ENCODE measurements at regions not wholly inside any gene's neighbourhood (a gene's known extent, or its start where the extent isn't known, plus 50 kb on each side); places are given as distances from the start of the nearest gene placed in this dataset.

DNA sequence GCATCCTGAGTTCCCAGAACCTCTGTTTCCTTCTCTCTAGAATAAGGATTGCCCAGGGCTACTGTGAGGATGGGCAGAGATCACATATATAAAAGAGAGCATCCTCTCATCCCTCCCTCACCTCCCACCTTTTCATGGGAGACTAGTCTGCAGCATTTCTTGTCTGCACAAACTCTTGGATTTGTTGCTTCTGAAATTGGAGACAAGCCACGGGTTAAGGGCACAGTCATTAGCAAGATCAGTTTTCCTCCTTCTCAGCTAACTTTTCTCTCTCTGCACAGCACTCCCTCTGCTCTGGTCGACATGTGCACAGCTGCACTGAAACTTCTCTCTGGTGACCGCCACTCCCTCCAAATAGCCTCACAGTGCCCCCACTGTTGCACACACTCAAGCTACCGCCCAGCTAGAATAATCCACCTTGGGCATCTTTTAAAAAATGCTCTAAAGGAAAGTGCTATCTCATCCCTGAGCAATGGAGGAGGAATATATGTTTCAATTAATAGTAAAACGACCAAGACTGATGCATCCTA is 50.9 kb upstream of the DUSP22 start:
- Histone ChIP-seq H3K9ac (ENCODE audit: insufficient read depth in 1 of 2, low read length in 2 of 2) (no peak overlapping the region), H3K9me3 (ENCODE audit: control insufficient read depth in 4 of 4, insufficient read depth in 3 of 4, low read length in 3 of 4) (peaks cover 0 to 2% (median 0%) of the 10 kb centered on the region in 4 donors), H3K36me3 (ENCODE audit: control insufficient read depth in 4 of 4, insufficient read depth in 4 of 4, low read length in 4 of 4) (no peaks in the 10 kb centered on the region), H3K27ac (ENCODE audit: low read depth in 1 of 2, low read length in 1 of 2) (no peak overlapping the region), H3K4me1 (ENCODE audit: control insufficient read depth in 5 of 5, insufficient read depth in 5 of 5, low read length in 5 of 5) (peaks cover 0 to 3% (median 0%) of the 10 kb centered on the region in 5 donors), H3K4me3 (no peak overlapping the region), H3K27me3 (ENCODE audit: control insufficient read depth in 3 of 3, insufficient read depth in 3 of 3, low read length in 2 of 3) (no peaks in the 10 kb centered on the region)
- ATAC-seq (ENCODE audit: insufficient read depth, low FRiP score) (no peak), DNase-seq (no peak)
- TF ChIP-seq, protein P1, sequence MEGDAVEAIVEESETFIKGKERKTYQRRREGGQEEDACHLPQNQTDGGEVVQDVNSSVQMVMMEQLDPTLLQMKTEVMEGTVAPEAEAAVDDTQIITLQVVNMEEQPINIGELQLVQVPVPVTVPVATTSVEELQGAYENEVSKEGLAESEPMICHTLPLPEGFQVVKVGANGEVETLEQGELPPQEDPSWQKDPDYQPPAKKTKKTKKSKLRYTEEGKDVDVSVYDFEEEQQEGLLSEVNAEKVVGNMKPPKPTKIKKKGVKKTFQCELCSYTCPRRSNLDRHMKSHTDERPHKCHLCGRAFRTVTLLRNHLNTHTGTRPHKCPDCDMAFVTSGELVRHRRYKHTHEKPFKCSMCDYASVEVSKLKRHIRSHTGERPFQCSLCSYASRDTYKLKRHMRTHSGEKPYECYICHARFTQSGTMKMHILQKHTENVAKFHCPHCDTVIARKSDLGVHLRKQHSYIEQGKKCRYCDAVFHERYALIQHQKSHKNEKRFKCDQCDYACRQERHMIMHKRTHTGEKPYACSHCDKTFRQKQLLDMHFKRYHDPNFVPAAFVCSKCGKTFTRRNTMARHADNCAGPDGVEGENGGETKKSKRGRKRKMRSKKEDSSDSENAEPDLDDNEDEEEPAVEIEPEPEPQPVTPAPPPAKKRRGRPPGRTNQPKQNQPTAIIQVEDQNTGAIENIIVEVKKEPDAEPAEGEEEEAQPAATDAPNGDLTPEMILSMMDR (IDR thresholded peaks at IDR 0.05; ENCODE audit: control extremely low read depth, extremely low read depth): no peak
- 60 to 71% methylated on average over 5 of the region's 5 CpGs for WGBS, 2 donors

All from lung (tissue), 11 donors.